ENCODE measurements at regions not wholly inside any gene's neighbourhood (a gene's known extent, or its start where the extent isn't known, plus 50 kb on each side); places are given as distances from the start of the nearest gene placed in this dataset.

- Histone ChIP-seq H3K9me1 (ENCODE audit: control insufficient read depth, insufficient read depth, low read length) (no peaks in the 10 kb centered on the region), H3K9me3 (replicated peaks; ENCODE audit: control insufficient read depth, insufficient read depth, low read depth, low read length) (no peaks in the 10 kb centered on the region; the same call in none of the 2 replicates), H3K27ac (ENCODE audit: extremely low read depth, low read depth, low read length) (no peak overlapping the region), H3K79me2 (ENCODE audit: control insufficient read depth, insufficient read depth, low read length) (no peaks in the 10 kb centered on the region), H2AFZ (ENCODE audit: low read depth, low read length) (no peak overlapping the region), H3K9ac (ENCODE audit: insufficient read depth in 1 of 2, low read depth in 2 of 2, low read length in 2 of 2) (no peak overlapping the region), H3K36me3 (ENCODE audit: control insufficient read depth, insufficient read depth, low read length) (no peaks in the 10 kb centered on the region), H3K4me2 (ENCODE audit: insufficient read depth, low read length) (no peak overlapping the region), H4K20me1 (replicated peaks; ENCODE audit: control insufficient read depth, insufficient read depth, low read length) (no peaks in the 10 kb centered on the region; the same call in 1 of the 2 replicates), H3K4me3 (no peak overlapping the region), H3K4me1 (replicated peaks in 1 of 2; ENCODE audit: control insufficient read depth in 2 of 2, insufficient read depth in 2 of 2, low read length in 2 of 2) (0 out of 5 replicates have a peak, but pooled peaks cover 0 to 3% of the 10 kb centered on the region in 2 experiments), H3K27me3 (ENCODE audit: control insufficient read depth in 2 of 2, insufficient read depth in 2 of 2, low read length in 2 of 2) (peaks cover 16 to 46% of the 10 kb centered on the region in 2 experiments)
- ChIA-PET POLR2A (interaction anchor here (0.8 kb wide), 1 partner anchor 13 kb away, joined by 3 read pairs; no protein-coding TSS in a partner anchor), CTCF (ENCODE audit: low intra/inter-chr PET ratio) (no interaction called here)
- WGBS (ENCODE audit: insufficient coverage, low coverage, missing lambda C conversion rate): 2% methylated on average over 7 of the region's 7 CpGs
- ATAC-seq: no peak
- no peak for FAIRE-seq
- DNase-seq (ENCODE audit: extremely low read depth in 1 of 4, low spot score in 3 of 4): no peak
- in situ Hi-C loops (cut with MboI) (no loop called here), intact Hi-C loops (cut with micrococcal nuclease) (no loop called here)
- BruUV-seq (replicated peaks): no TSS peak
- TF ChIP-seq ZNF316 (IDR thresholded peaks at IDR 0.05): no peak
- TF ChIP-seq PHB (CRISPR knock-in tag; IDR thresholded peaks at IDR 0.05): no peak
- TF ChIP-seq MED1 (CRISPR knock-in tag; IDR thresholded peaks at IDR 0.05; ENCODE audit: borderline replicate concordance): no peak
- no peak for TF ChIP-seq HDAC3 (IDR thresholded peaks at IDR 0.05; ENCODE audit: borderline replicate concordance, partially characterized antibody)
- no peak for TF ChIP-seq MTA2 (IDR thresholded peaks at IDR 0.05; ENCODE audit: low read depth)
- TF ChIP-seq ZNF277 (CRISPR knock-in tag; IDR thresholded peaks at IDR 0.05; ENCODE audit: borderline replicate concordance): no peak
- TF ChIP-seq, protein P1, sequence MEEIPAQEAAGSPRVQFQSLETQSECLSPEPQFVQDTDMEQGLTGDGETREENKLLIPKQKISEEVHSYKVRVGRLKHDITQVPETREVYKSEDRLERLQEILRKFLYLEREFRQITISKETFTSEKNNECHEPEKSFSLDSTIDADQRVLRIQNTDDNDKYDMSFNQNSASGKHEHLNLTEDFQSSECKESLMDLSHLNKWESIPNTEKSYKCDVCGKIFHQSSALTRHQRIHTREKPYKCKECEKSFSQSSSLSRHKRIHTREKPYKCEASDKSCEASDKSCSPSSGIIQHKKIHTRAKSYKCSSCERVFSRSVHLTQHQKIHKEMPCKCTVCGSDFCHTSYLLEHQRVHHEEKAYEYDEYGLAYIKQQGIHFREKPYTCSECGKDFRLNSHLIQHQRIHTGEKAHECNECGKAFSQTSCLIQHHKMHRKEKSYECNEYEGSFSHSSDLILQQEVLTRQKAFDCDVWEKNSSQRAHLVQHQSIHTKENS (CRISPR knock-in tag; IDR thresholded peaks at IDR 0.05): no peak
- no peak for TF ChIP-seq IRF2 (CRISPR knock-in tag; IDR thresholded peaks at IDR 0.05)
- TF ChIP-seq RAD21 (CRISPR knock-in tag; conservative IDR thresholded peaks at IDR 0.05 in 1 of 2, IDR thresholded peaks at IDR 0.05 in 1 of 2): no peak
- TF ChIP-seq, protein P2, sequence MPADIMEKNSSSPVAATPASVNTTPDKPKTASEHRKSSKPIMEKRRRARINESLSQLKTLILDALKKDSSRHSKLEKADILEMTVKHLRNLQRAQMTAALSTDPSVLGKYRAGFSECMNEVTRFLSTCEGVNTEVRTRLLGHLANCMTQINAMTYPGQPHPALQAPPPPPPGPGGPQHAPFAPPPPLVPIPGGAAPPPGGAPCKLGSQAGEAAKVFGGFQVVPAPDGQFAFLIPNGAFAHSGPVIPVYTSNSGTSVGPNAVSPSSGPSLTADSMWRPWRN (IDR thresholded peaks at IDR 0.05; ENCODE audit: low read depth): no peak
- TF ChIP-seq TGIF2 (CRISPR knock-in tag; IDR thresholded peaks at IDR 0.05): no peak
- no peak for TF ChIP-seq ZNF253 (CRISPR knock-in tag; conservative IDR thresholded peaks at IDR 0.05)
- TF ChIP-seq SNAPC5 (CRISPR knock-in tag; IDR thresholded peaks at IDR 0.05): no peak
- no peak for TF ChIP-seq YBX1 (IDR thresholded peaks at IDR 0.05)
Measured at GRCh38 chr3:13158408-13158807, 85.2 kb upstream of the IQSEC1 start.

Measured in K562 (cell line).